ENCODE measurements at regions not wholly inside any gene's neighbourhood (a gene's known extent, or its start where the extent isn't known, plus 50 kb on each side); places are given as distances from the start of the nearest gene placed in this dataset.
"Not testable (repeated sequence)": the region's sequence is repeated elsewhere in the genome, so short reads cannot be mapped to it uniquely, and the experiment has no call there.

DNA sequence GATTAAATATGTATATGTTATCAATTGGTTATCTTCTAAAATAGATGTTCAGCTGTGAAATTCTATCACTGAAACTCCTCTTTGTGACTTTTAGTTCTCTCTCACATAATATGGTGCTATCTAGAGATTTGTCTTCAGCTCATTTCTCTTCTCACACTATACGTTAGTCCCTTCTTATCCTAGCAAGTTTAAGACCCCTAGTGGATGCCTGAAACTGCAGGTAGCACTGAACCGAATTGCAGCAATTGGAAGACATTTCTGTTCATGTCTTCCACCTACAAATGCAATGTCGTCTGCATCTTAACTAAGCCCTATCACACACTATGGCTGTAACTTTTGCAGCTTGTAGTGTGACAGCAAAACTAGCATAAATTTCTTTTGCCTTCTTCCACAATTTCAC lies 442.7 kb upstream of the POM121L12 start:
- Mint-ChIP-seq H3K36me3 (ENCODE audit: insufficient read depth) (peaks cover 3% of the 10 kb centered on the region), H3K27me3 (no peaks in the 10 kb centered on the region), H3K4me3 (ENCODE audit: low read depth) (no peak overlapping the region), H3K9me3 (ENCODE audit: low read depth) (peaks cover 11% of the 10 kb centered on the region), H3K27ac (no peak overlapping the region), H3K4me1 (ENCODE audit: low read depth) (peaks cover 15% of the 10 kb centered on the region)
- peak; percentile 18 for TF ChIP-seq CTCF (IDR thresholded peaks at IDR 0.05; ENCODE audit: unreplicated experiment)
- no peak for DNase-seq (ENCODE audit: low spot score, unreplicated experiment)

DNA sequence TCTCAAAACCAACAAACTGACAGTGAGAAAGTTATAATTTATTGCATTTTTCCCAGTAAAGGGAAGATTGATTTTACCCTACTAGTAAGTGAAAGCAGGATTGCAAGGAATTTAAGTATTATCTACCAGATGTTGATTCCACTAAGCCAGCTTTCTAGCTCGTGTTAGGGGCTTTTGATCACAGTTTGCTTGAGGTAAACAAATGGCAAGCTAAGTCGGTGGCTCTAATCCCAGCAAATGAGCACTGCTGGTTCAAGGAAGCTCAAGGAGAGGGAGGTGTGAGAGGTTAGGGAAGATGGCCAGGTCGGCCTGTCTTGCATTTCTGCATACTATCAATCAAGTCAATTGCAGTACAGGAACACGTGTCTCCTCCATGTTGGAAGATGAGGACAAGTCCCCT lies 448.7 kb upstream of the POM121L12 start:
- Mint-ChIP-seq H3K36me3 (ENCODE audit: insufficient read depth) (no peaks in the 10 kb centered on the region), H3K9me3 (ENCODE audit: low read depth) (peaks cover 2% of the 10 kb centered on the region), H3K27me3 (peaks cover 11% of the 10 kb centered on the region), H3K4me3 (ENCODE audit: low read depth) (no peak overlapping the region), H3K27ac (no peak overlapping the region), H3K4me1 (ENCODE audit: low read depth) (peaks cover 24% of the 10 kb centered on the region)
- no peak for DNase-seq (ENCODE audit: low spot score, unreplicated experiment)
- no peak for TF ChIP-seq CTCF (IDR thresholded peaks at IDR 0.05; ENCODE audit: unreplicated experiment)

GRCh38 chr7:52584041-52584440 lies 451.4 kb upstream of the POM121L12 start:
- Mint-ChIP-seq H3K27ac (no peak overlapping the region), H3K36me3 (ENCODE audit: insufficient read depth) (no peaks in the 10 kb centered on the region), H3K27me3 (peaks cover 17% of the 10 kb centered on the region), H3K4me3 (ENCODE audit: low read depth) (no peak overlapping the region), H3K4me1 (ENCODE audit: low read depth) (peaks cover 9% of the 10 kb centered on the region), H3K9me3 (ENCODE audit: low read depth) (peaks cover 6% of the 10 kb centered on the region)
- no peak for DNase-seq (ENCODE audit: low spot score, unreplicated experiment)
- TF ChIP-seq CTCF (IDR thresholded peaks at IDR 0.05; ENCODE audit: unreplicated experiment): no peak

GRCh38 chr7:52573141-52573540 lies 462.3 kb upstream of the POM121L12 start:
- H3K4me1 Mint-ChIP-seq (ENCODE audit: low read depth); H3K27me3 Mint-ChIP-seq; H3K27ac Mint-ChIP-seq; H3K4me3 Mint-ChIP-seq (ENCODE audit: low read depth); H3K9me3 Mint-ChIP-seq (ENCODE audit: low read depth); DNase-seq (ENCODE audit: low spot score, unreplicated experiment); H3K36me3 Mint-ChIP-seq (ENCODE audit: insufficient read depth): not testable (repeated sequence)

GRCh38 chr7:52571026-52571425 lies 464.4 kb upstream of the POM121L12 start:
- no peak for TF ChIP-seq CTCF (IDR thresholded peaks at IDR 0.05; ENCODE audit: unreplicated experiment)
- Mint-ChIP-seq H3K4me1 (ENCODE audit: low read depth) (peaks cover 2% of the 10 kb centered on the region), H3K9me3 (ENCODE audit: low read depth) (no peaks in the 10 kb centered on the region), H3K36me3 (ENCODE audit: insufficient read depth) (no peaks in the 10 kb centered on the region), H3K4me3 (ENCODE audit: low read depth) (no peak overlapping the region), H3K27ac (no peak overlapping the region), H3K27me3 (peaks cover 8% of the 10 kb centered on the region)
- DNase-seq (ENCODE audit: low spot score, unreplicated experiment): no peak

- no peaks in the 10 kb centered on the region for H3K36me3 Mint-ChIP-seq (ENCODE audit: insufficient read depth)
- no peaks in the 10 kb centered on the region for H3K9me3 Mint-ChIP-seq (ENCODE audit: low read depth)
- H3K4me1 Mint-ChIP-seq (ENCODE audit: low read depth): no peaks in the 10 kb centered on the region
- H3K27me3 Mint-ChIP-seq: peaks cover 8% of the 10 kb centered on the region
- TF ChIP-seq CTCF (IDR thresholded peaks at IDR 0.05; ENCODE audit: unreplicated experiment): no peak
- H3K27ac Mint-ChIP-seq: no peak overlapping the region
- no peak for DNase-seq (ENCODE audit: low spot score, unreplicated experiment)
- H3K4me3 Mint-ChIP-seq (ENCODE audit: low read depth): no peak overlapping the region
Observed at GRCh38 chr7:52569151-52569550, 466.3 kb upstream of the POM121L12 start.

Measured in progenitor cell of endocrine pancreas (in vitro differentiated cells).